HEK293T (cell line): ENCODE measurements at regions not wholly inside any gene's neighbourhood (a gene's known extent, or its start where the extent isn't known, plus 50 kb on each side); places are given as distances from the start of the nearest gene placed in this dataset.
"Not testable (repeated sequence)": the region's sequence is repeated elsewhere in the genome, so short reads cannot be mapped to it uniquely, and the experiment has no call there.

Source experiments
- CTCF ChIA-PET: fragments of 350-600 bp; formaldehyde crosslinking; extraction: SDS; loops from one replicate; lab custom pipeline; 2021; ENCODE audit warnings: antibody characterized with exemption, inconsistent platforms; lab: Yijun Ruan, JAX
- POLR2A ChIA-PET: fragments of 350-600 bp; formaldehyde crosslinking; extraction: SDS; loops from one replicate; lab custom pipeline; 2020; ENCODE audit warnings: antibody characterized with exemption, inconsistent platforms; lab: Yijun Ruan, JAX
- DNase-seq: peaks from one replicate; pipeline ENCODE4 v3.0.0; 2012; ENCODE audit warnings: mixed read lengths; ENCODE audit errors: extremely low spot score
- ARNT ChIP-seq: fragments of 450-650 bp; IDR thresholded peaks from 2 replicates; pipeline ENCODE4 v1.6.1; 2017; ENCODE audit warnings: mild to moderate bottlenecking
- BHLHE40 ChIP-seq: fragments of 450-650 bp; IDR thresholded peaks from 2 replicates; pipeline ENCODE4 v1.6.1; 2016; ENCODE audit warnings: mild to moderate bottlenecking, moderate library complexity, borderline replicate concordance
- CTBP1 ChIP-seq: fragments of 450-650 bp; IDR thresholded peaks from 2 replicates; pipeline ENCODE4 v1.6.1; 2016; ENCODE audit warnings: borderline replicate concordance
- ELF4 ChIP-seq: fragments of 450-650 bp; IDR thresholded peaks from 2 replicates; pipeline ENCODE4 v1.6.1; 2017; ENCODE audit warnings: antibody characterized with exemption
- FOXA1 ChIP-seq: fragments of 450-650 bp; IDR thresholded peaks from 2 replicates; pipeline ENCODE4 v1.6.1; 2016; ENCODE audit warnings: mild to moderate bottlenecking
- FOXK2 ChIP-seq: fragments of 450-650 bp; IDR thresholded peaks from 2 replicates; pipeline ENCODE4 v1.6.1; 2016; ENCODE audit warnings: mild to moderate bottlenecking
- FOXM1 ChIP-seq: fragments of 450-650 bp; IDR thresholded peaks from 2 replicates; pipeline ENCODE4 v1.6.1; 2017; ENCODE audit warnings: mild to moderate bottlenecking, borderline replicate concordance
- HDGF ChIP-seq: fragments of 450-650 bp; IDR thresholded peaks from 2 replicates; pipeline ENCODE4 v1.6.1; 2017; ENCODE audit warnings: antibody characterized with exemption, borderline replicate concordance
- L3MBTL2 ChIP-seq: fragments of 450-650 bp; conservative IDR thresholded peaks from 2 replicates; pipeline ENCODE4 v1.6.1; 2016; ENCODE audit warnings: mild to moderate bottlenecking
- LEF1 ChIP-seq: fragments of 450-650 bp; IDR thresholded peaks from 2 replicates; pipeline ENCODE4 v1.6.1; 2017; ENCODE audit warnings: mild to moderate bottlenecking, borderline replicate concordance
- NFRKB ChIP-seq: fragments of 450-650 bp; IDR thresholded peaks from 2 replicates; pipeline ENCODE4 v1.6.1; 2016; ENCODE audit warnings: mild to moderate bottlenecking, moderate library complexity
- PKNOX1 ChIP-seq: fragments of 450-650 bp; IDR thresholded peaks from 2 replicates; pipeline ENCODE4 v1.6.1; 2016
- SP1 ChIP-seq: fragments of 450-650 bp; IDR thresholded peaks from 2 replicates; pipeline ENCODE4 v1.6.1; 2017
- SUZ12 ChIP-seq: fragments of 450-650 bp; IDR thresholded peaks from 2 replicates; pipeline ENCODE4 v1.6.1; 2016; ENCODE audit warnings: mild to moderate bottlenecking
- TARDBP ChIP-seq: fragments of 450-650 bp; IDR thresholded peaks from 2 replicates; pipeline ENCODE4 v1.6.1; 2016
- ZNF384 ChIP-seq: fragments of 450-650 bp; IDR thresholded peaks from 2 replicates; pipeline ENCODE4 v1.6.1; 2016

DNA sequence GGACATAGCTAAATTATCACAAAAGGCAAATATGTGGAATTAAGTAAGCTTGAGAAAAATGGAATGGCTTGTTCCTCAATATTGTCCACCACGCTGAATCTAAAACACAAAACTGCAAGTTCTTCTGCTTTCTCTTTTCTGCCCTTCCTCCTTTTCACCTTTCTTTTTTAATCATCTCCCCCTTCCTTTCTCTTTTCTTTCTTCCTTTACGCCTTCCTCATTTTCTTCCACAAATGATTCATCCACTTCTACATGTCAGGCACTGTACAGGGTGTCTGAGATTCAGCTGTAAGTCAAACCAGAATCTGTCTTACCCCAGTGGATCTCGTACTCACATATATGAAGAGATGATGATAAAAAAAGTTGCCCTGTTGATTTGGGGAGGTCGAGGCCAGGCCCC, 1182.5 kb downstream of the MRPL39 start:
- POLR2A ChIA-PET = no interaction called here
- no peak for DNase-seq
- CTCF ChIA-PET = no interaction called here

DNA sequence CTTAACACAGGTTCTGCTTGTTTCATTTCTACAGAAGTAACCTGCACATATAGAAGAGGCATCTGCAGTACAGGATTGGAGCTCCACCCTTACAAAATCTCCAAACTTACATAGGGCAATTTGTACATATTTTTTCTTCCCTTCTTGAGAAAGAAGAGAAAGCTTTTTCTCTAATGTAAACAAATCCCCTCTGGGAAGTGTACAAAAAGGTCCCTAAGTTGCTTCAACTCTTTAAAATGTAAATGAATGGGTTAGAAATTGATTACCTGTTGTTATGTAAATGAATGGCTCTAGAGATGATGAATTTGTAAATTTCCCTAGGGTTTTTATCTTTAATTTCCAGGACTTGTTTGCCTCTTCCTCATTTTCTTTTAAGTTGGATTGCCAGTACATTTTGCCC, 1183.7 kb downstream of the MRPL39 start:
- ChIA-PET CTCF (no interaction called here), POLR2A (no interaction called here)
- TF ChIP-seq CTBP1 = no peak
- TF ChIP-seq ZNF384 = no peak
- TF ChIP-seq ARNT = no peak
- no peak for TF ChIP-seq FOXA1
- no peak for TF ChIP-seq FOXK2
- no peak for TF ChIP-seq PKNOX1
- DNase-seq = no peak

More for the DNA sequence above, 1182.5 kb downstream of the MRPL39 start:
- no peak for TF ChIP-seq FOXK2
- TF ChIP-seq CTBP1 = no peak
- TF ChIP-seq ZNF384 = no peak
- TF ChIP-seq NFRKB = no peak
- no peak for TF ChIP-seq TARDBP
- no peak for TF ChIP-seq SP1
- no peak for TF ChIP-seq L3MBTL2

- no peak for TF ChIP-seq FOXA1
- TF ChIP-seq BHLHE40 = no peak
- no peak for TF ChIP-seq ELF4
- no peak for DNase-seq
- ChIA-PET CTCF (no interaction called here), POLR2A (no interaction called here)
These were observed 1186.6 kb downstream of the MRPL39 start for GRCh38 chr21:24420689-24421088.

GRCh38 chr21:24419641-24420040, 1187.6 kb downstream of the MRPL39 start:
- CTCF ChIA-PET, POLR2A ChIA-PET, DNase-seq: not testable (repeated sequence)

DNA sequence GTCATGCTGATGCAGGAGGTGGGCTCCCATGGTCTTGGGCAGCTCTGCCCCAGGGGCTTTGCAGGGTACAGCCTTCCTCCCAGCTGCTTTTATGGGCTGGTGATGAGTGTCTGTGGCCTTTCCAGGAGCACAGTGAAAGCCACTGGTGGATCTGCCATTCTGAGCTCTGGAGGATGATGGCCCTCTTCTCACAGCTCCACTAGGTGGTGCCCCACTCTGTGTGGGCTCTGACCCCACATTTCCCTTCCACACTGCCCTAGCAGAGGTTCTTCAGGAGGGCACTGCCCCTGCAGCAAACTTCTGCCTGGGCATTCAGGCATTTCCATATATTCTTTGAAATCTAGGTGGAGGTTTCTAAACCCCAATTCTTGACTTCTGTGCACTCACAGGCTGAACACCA, 1188.6 kb downstream of the MRPL39 start:
- TF ChIP-seq ZNF384 (no peak), PKNOX1 (no peak), SP1 (no peak), BHLHE40 (no peak), TARDBP (no peak), NFRKB (no peak), ARNT (no peak), CTBP1 (no peak), HDGF (no peak), FOXM1 (no peak), SUZ12 (no peak)
- POLR2A ChIA-PET = no interaction called here
- CTCF ChIA-PET = no interaction called here
- DNase-seq = no peak

GRCh38 chr21:24411429-24411828, 1195.9 kb downstream of the MRPL39 start:
- no peak for DNase-seq
- ChIA-PET CTCF (no interaction called here), POLR2A (no interaction called here)
- TF ChIP-seq ELF4 (no peak), HDGF (no peak), SUZ12 (no peak), TARDBP (no peak)

GRCh38 chr21:24403221-24403620, 1204.1 kb downstream of the MRPL39 start:
- TF ChIP-seq CTBP1 (no peak), ARNT (no peak), ELF4 (no peak), ZNF384 (no peak), FOXA1 (no peak), SP1 (no peak), HDGF (no peak), L3MBTL2 (no peak), NFRKB (no peak), TARDBP (no peak), FOXM1 (no peak), PKNOX1 (no peak), LEF1 (no peak), SUZ12 (no peak), BHLHE40 (no peak)
- CTCF ChIA-PET = no interaction called here
- POLR2A ChIA-PET = no interaction called here

GRCh38 chr21:24395320-24395923, 1211.9 kb downstream of the MRPL39 start:
- POLR2A ChIA-PET = no interaction called here
- no peak for DNase-seq
- TF ChIP-seq BHLHE40 = no peak
- no peak for TF ChIP-seq HDGF
- no peak for TF ChIP-seq ZNF384
- TF ChIP-seq ELF4 = no peak
- TF ChIP-seq TARDBP = no peak
- no peak for TF ChIP-seq CTBP1
- no peak for TF ChIP-seq LEF1
- no peak for TF ChIP-seq SP1
- no peak for TF ChIP-seq SUZ12
- no peak for TF ChIP-seq FOXA1
- no peak for TF ChIP-seq NFRKB
- TF ChIP-seq L3MBTL2 = no peak
- TF ChIP-seq ARNT = no peak
- no peak for TF ChIP-seq FOXK2
- no peak for TF ChIP-seq FOXM1
- CTCF ChIA-PET = no interaction called here

More at GRCh38 chr21:24403221-24403620, 1204.1 kb downstream of the MRPL39 start:
- no peak for DNase-seq
